ENCODE measurements at regions not wholly inside any gene's neighbourhood (a gene's known extent, or its start where the extent isn't known, plus 50 kb on each side); places are given as distances from the start of the nearest gene placed in this dataset.

- no peak overlapping the region for H3K27ac ChIP-seq
- 78 to 84% methylated on average over 4 of the region's 4 CpGs for WGBS, 2 donors
- DNase-seq: no peak
- H3K27me3 ChIP-seq: no peaks in the 10 kb centered on the region
- no peak overlapping the region for H3K4me3 ChIP-seq
- no peaks in the 10 kb centered on the region for H3K36me3 ChIP-seq (ENCODE audit: low read depth, missing control alignments)
- no peaks in the 10 kb centered on the region for H3K4me1 ChIP-seq
- intact Hi-C loops (cut with DNase I; ENCODE audit: low total_unique reads): no loop called here
- H3K9me3 ChIP-seq: no peaks in the 10 kb centered on the region
- no peak for TF ChIP-seq CTCF (IDR thresholded peaks at IDR 0.05)
- TF ChIP-seq POLR2A (IDR thresholded peaks at IDR 0.05): no peak
Measured at GRCh38 chr11:33463059-33463458, 205.9 kb downstream of the HIPK3 start.

- Histone ChIP-seq H3K9me3 (no peaks in the 10 kb centered on the region), H3K27me3 (no peaks in the 10 kb centered on the region), H3K27ac (no peak overlapping the region), H3K4me3 (no peak overlapping the region), H3K36me3 (ENCODE audit: low read depth, missing control alignments) (no peaks in the 10 kb centered on the region), H3K4me1 (no peaks in the 10 kb centered on the region)
- no peak for DNase-seq
- TF ChIP-seq POLR2A (IDR thresholded peaks at IDR 0.05): no peak
- no peak for TF ChIP-seq CTCF (IDR thresholded peaks at IDR 0.05)
- WGBS, 2 donors: 93 to 97% methylated on average over 4 of the region's 4 CpGs
- intact Hi-C loops (cut with DNase I; ENCODE audit: low total_unique reads): no loop called here
Measured at GRCh38 chr11:33461369-33462125, 204.4 kb downstream of the HIPK3 start.

- 84 to 98% methylated on average over 5 of the region's 5 CpGs for WGBS, 2 donors
- DNase-seq: no peak
- intact Hi-C loops (cut with DNase I; ENCODE audit: low total_unique reads): no loop called here
Measured at GRCh38 chr11:33457948-33458347, 200.8 kb downstream of the HIPK3 start.

GRCh38 chr11:33455867-33456463, 198.8 kb downstream of the HIPK3 start:
- no peak for DNase-seq
- no peak overlapping the region for H3K4me3 ChIP-seq
- no peak overlapping the region for H3K27ac ChIP-seq
- WGBS, 2 donors: 84 to 85% methylated on average over 4 of the region's 4 CpGs
- TF ChIP-seq CTCF (IDR thresholded peaks at IDR 0.05): no peak
- no peak for TF ChIP-seq POLR2A (IDR thresholded peaks at IDR 0.05)
- H3K4me1 ChIP-seq: no peaks in the 10 kb centered on the region
- intact Hi-C loops (cut with DNase I; ENCODE audit: low total_unique reads): no loop called here
- no peaks in the 10 kb centered on the region for H3K36me3 ChIP-seq (ENCODE audit: low read depth, missing control alignments)
- no peaks in the 10 kb centered on the region for H3K27me3 ChIP-seq
- H3K9me3 ChIP-seq: no peaks in the 10 kb centered on the region

More at GRCh38 chr11:33457948-33458347, 200.8 kb downstream of the HIPK3 start:
- no peaks in the 10 kb centered on the region for H3K36me3 ChIP-seq (ENCODE audit: low read depth, missing control alignments)
- no peaks in the 10 kb centered on the region for H3K4me1 ChIP-seq
- no peak overlapping the region for H3K4me3 ChIP-seq
- no peak overlapping the region for H3K27ac ChIP-seq
- H3K9me3 ChIP-seq: no peaks in the 10 kb centered on the region
- TF ChIP-seq CTCF (IDR thresholded peaks at IDR 0.05) (no peak), POLR2A (IDR thresholded peaks at IDR 0.05) (no peak)
- no peaks in the 10 kb centered on the region for H3K27me3 ChIP-seq

GRCh38 chr11:33454264-33454663, 197.1 kb downstream of the HIPK3 start:
- H3K27ac ChIP-seq: no peak overlapping the region
- H3K36me3 ChIP-seq (ENCODE audit: low read depth, missing control alignments): no peaks in the 10 kb centered on the region
- WGBS, 2 donors: 41 to 46% methylated on average over 1 of the region's 1 CpG
- no peaks in the 10 kb centered on the region for H3K27me3 ChIP-seq
- H3K4me3 ChIP-seq: no peak overlapping the region
- H3K9me3 ChIP-seq: no peaks in the 10 kb centered on the region
- no peak for TF ChIP-seq CTCF (IDR thresholded peaks at IDR 0.05)
- no peak for TF ChIP-seq POLR2A (IDR thresholded peaks at IDR 0.05)
- no peaks in the 10 kb centered on the region for H3K4me1 ChIP-seq
- no peak for DNase-seq
- intact Hi-C loops (cut with DNase I; ENCODE audit: low total_unique reads): no loop called here

Data from testis (tissue), 2 donors.